HEK293T (cell line): ENCODE measurements at regions not wholly inside any gene's neighbourhood (a gene's known extent, or its start where the extent isn't known, plus 50 kb on each side); places are given as distances from the start of the nearest gene placed in this dataset.

ENCODE experiments used
- BHLHE40 ChIP-seq: fragments of 450-650 bp; IDR thresholded peaks from 2 replicates; pipeline ENCODE4 v1.6.1; 2016; ENCODE audit warnings: mild to moderate bottlenecking, moderate library complexity, borderline replicate concordance
- FOXA1 ChIP-seq: fragments of 450-650 bp; IDR thresholded peaks from 2 replicates; pipeline ENCODE4 v1.6.1; 2016; ENCODE audit warnings: mild to moderate bottlenecking
- FOXK2 ChIP-seq: fragments of 450-650 bp; IDR thresholded peaks from 2 replicates; pipeline ENCODE4 v1.6.1; 2016; ENCODE audit warnings: mild to moderate bottlenecking
- FOXM1 ChIP-seq: fragments of 450-650 bp; IDR thresholded peaks from 2 replicates; pipeline ENCODE4 v1.6.1; 2017; ENCODE audit warnings: mild to moderate bottlenecking, borderline replicate concordance
- HDGF ChIP-seq: fragments of 450-650 bp; IDR thresholded peaks from 2 replicates; pipeline ENCODE4 v1.6.1; 2017; ENCODE audit warnings: antibody characterized with exemption, borderline replicate concordance
- L3MBTL2 ChIP-seq: fragments of 450-650 bp; conservative IDR thresholded peaks from 2 replicates; pipeline ENCODE4 v1.6.1; 2016; ENCODE audit warnings: mild to moderate bottlenecking
- NFRKB ChIP-seq: fragments of 450-650 bp; IDR thresholded peaks from 2 replicates; pipeline ENCODE4 v1.6.1; 2016; ENCODE audit warnings: mild to moderate bottlenecking, moderate library complexity
- SP1 ChIP-seq: fragments of 450-650 bp; IDR thresholded peaks from 2 replicates; pipeline ENCODE4 v1.6.1; 2017
- ZNF384 ChIP-seq: fragments of 450-650 bp; IDR thresholded peaks from 2 replicates; pipeline ENCODE4 v1.6.1; 2016

- TF ChIP-seq NFRKB (no peak), BHLHE40 (no peak), FOXM1 (no peak), FOXA1 (no peak), FOXK2 (no peak), HDGF (no peak), SP1 (no peak), L3MBTL2 (no peak), ZNF384 (no peak)
Measured at GRCh38 chr5:125639858-125640257, 783.4 kb upstream of the GRAMD2B start.
